A673 (cell line): ENCODE measurements at regions not wholly inside any gene's neighbourhood (a gene's known extent, or its start where the extent isn't known, plus 50 kb on each side); places are given as distances from the start of the nearest gene placed in this dataset.

Experiments
- CTCF ChIP-seq: fragments of 300-800, 200-600 bp; sonication (generic); conservative IDR thresholded peaks from 2 replicates; pipeline ENCODE4 v1.5.1; 2017; ENCODE audit warnings: low read depth, mild to moderate bottlenecking, antibody characterized with exemption, low read length, moderate library complexity, mixed read lengths
- EZH2 ChIP-seq: fragments of 200-600 bp; sonication (generic); IDR thresholded peaks from 2 replicates; pipeline ENCODE4 v1.6.1; 2017; ENCODE audit warnings: borderline replicate concordance, low read depth, mild to moderate bottlenecking, mixed read lengths, antibody characterized with exemption, low read length; ENCODE audit not compliant: poor library complexity, severe bottlenecking

GRCh38 chr16:14378689-14379467 is 251.2 kb downstream of the PARN start:
- TF ChIP-seq CTCF (no peak), EZH2 (no peak)
